Breast epithelium (tissue), 3 donors: ENCODE measurements at regions not wholly inside any gene's neighbourhood (a gene's known extent, or its start where the extent isn't known, plus 50 kb on each side); places are given as distances from the start of the nearest gene placed in this dataset.

Experiments
- POLR2A ChIP-seq: fragments of 450-650 bp; IDR thresholded peaks from one replicate; pipeline ENCODE4 v1.6.1; 2016; ENCODE audit warnings: antibody characterized with exemption, mild to moderate bottlenecking, moderate library complexity
- TF ChIP-seq, protein P1 (sequence below), 3 donors: fragments of 450-650 bp; IDR thresholded peaks; one replicate each; pipeline ENCODE4 v1.5.1; 2016 to 2017; ENCODE audit warnings: antibody characterized with exemption in 3 of 3, mild to moderate bottlenecking in 3 of 3, moderate library complexity in 3 of 3

DNA sequence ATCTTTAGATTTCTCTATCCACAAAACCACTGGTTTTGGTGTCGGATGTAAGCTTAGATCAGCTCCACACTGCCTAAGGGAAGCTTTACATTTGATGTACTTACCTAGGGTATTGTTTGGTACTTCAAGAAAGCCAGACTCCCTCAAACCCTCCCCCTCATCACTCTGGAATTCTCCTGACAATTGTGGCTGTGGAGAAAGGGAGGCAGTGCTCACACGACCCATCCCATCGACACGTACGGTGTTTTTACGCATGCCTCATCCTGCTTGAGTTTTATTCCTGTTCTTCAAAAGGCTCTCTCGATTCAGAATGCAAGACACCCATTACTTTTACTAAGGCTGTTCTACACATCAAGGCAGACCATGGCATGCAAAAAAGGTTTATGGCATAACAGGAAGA lies 67.3 kb upstream of the ONECUT1 start:
- TF ChIP-seq, protein P1, sequence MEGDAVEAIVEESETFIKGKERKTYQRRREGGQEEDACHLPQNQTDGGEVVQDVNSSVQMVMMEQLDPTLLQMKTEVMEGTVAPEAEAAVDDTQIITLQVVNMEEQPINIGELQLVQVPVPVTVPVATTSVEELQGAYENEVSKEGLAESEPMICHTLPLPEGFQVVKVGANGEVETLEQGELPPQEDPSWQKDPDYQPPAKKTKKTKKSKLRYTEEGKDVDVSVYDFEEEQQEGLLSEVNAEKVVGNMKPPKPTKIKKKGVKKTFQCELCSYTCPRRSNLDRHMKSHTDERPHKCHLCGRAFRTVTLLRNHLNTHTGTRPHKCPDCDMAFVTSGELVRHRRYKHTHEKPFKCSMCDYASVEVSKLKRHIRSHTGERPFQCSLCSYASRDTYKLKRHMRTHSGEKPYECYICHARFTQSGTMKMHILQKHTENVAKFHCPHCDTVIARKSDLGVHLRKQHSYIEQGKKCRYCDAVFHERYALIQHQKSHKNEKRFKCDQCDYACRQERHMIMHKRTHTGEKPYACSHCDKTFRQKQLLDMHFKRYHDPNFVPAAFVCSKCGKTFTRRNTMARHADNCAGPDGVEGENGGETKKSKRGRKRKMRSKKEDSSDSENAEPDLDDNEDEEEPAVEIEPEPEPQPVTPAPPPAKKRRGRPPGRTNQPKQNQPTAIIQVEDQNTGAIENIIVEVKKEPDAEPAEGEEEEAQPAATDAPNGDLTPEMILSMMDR (IDR thresholded peaks at IDR 0.05) = no peak
- no peak for TF ChIP-seq POLR2A
